HL-60 (cell line): ENCODE measurements at regions not wholly inside any gene's neighbourhood (a gene's known extent, or its start where the extent isn't known, plus 50 kb on each side); places are given as distances from the start of the nearest gene placed in this dataset.

Experiments used
- DNase-seq, 2 experiments: peaks; one replicate each; pipeline ENCODE4 v3.0.0-alpha.2; 2010 to 2020; ENCODE audit warnings: low read depth in 1 of 2, low spot score in 1 of 2
- H3K27ac ChIP-seq: fragments of 250-450 bp; sonication (Bioruptor Pico); replicated peaks from 2 replicates; pipeline ENCODE4 v1.5.1; 2020; ENCODE audit warnings: mild to moderate bottlenecking, moderate library complexity
- H3K27me3 ChIP-seq: fragments of 250-450 bp; sonication (Bioruptor Pico); 2 replicates; pipeline ENCODE4 v1.5.1; 2021; ENCODE audit warnings: mild to moderate bottlenecking, moderate library complexity; ENCODE audit not compliant: insufficient read depth, poor library complexity, severe bottlenecking
- H3K4me3 ChIP-seq: replicated peaks from 2 replicates; pipeline ENCODE4 v1.5.1; 2011; ENCODE audit warnings: mild to moderate bottlenecking, control low read depth, low read length; ENCODE audit not compliant: insufficient read depth
- GABPA ChIP-seq: IDR thresholded peaks from 2 replicates; pipeline ENCODE4 v1.6.1; 2012; ENCODE audit warnings: low read depth
- POLR2AphosphoS5 ChIP-seq: IDR thresholded peaks from 2 replicates; pipeline ENCODE4 v1.6.1; 2012; ENCODE audit warnings: low read depth
- SPI1 ChIP-seq: IDR thresholded peaks from 2 replicates; pipeline ENCODE4 v1.6.1; 2012; ENCODE audit warnings: low read depth, mild to moderate bottlenecking, borderline replicate concordance
- TF ChIP-seq, protein P1 (sequence below): IDR thresholded peaks from one replicate; pipeline ENCODE4 v1.5.1; 2011; ENCODE audit warnings: low read length, control low read depth, inconsistent platforms; ENCODE audit not compliant: insufficient read depth
- TF ChIP-seq, protein P2 (sequence below): IDR thresholded peaks from 2 replicates; pipeline ENCODE4 v1.6.1; 2012; ENCODE audit warnings: low read depth; ENCODE audit not compliant: insufficient replicate concordance

DNA sequence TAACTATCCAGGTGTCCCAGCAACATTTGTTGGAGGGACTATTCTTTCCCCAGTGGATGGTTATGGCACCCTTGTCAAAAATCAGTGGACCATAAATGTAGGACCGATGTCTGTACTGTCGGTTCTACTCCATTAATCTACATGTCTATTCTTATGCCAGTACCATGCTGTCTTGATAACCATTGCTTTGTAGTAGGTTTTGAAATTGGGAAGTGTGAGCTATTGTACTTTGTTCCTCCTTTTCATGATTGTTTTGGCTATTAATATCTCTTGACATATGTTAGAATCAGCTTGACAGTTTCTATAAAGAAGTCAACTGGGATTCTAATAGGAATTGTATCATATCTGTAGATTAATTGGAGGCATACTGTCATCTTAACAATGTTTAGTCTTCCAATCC lies 112.7 kb downstream of the HNRNPD start:
- no peaks in the 10 kb centered on the region for H3K27me3 ChIP-seq
- no peak overlapping the region for H3K27ac ChIP-seq
- no peak for DNase-seq
- TF ChIP-seq POLR2AphosphoS5 = no peak
- TF ChIP-seq SPI1 = peak; percentile 40; the same call in 1 of the 2 replicates
- no peak overlapping the region for H3K4me3 ChIP-seq

DNA sequence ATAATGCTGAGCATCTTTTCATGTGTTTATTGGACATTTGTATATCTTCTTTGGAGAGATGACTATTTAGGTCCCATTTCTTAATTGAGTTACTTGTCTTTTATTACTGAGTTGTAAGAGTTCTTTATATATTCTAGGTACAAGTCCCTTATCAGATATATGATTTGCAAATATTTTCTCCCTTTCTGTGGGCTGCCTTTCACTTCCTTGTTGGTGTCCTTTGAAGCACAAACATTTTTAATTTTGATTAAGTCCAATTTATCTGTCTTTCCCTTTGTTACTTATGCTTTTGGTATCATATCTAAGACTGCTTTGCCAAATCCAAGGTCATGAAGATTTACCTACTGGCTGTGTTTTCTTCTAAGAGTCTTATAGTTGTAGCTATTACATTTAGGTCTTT lies 113.2 kb downstream of the HNRNPD start:
- no peak for DNase-seq
- TF ChIP-seq, protein P1, sequence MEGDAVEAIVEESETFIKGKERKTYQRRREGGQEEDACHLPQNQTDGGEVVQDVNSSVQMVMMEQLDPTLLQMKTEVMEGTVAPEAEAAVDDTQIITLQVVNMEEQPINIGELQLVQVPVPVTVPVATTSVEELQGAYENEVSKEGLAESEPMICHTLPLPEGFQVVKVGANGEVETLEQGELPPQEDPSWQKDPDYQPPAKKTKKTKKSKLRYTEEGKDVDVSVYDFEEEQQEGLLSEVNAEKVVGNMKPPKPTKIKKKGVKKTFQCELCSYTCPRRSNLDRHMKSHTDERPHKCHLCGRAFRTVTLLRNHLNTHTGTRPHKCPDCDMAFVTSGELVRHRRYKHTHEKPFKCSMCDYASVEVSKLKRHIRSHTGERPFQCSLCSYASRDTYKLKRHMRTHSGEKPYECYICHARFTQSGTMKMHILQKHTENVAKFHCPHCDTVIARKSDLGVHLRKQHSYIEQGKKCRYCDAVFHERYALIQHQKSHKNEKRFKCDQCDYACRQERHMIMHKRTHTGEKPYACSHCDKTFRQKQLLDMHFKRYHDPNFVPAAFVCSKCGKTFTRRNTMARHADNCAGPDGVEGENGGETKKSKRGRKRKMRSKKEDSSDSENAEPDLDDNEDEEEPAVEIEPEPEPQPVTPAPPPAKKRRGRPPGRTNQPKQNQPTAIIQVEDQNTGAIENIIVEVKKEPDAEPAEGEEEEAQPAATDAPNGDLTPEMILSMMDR = no peak
- TF ChIP-seq SPI1 (no peak), GABPA (no peak), POLR2AphosphoS5 (no peak)
- TF ChIP-seq, protein P2, sequence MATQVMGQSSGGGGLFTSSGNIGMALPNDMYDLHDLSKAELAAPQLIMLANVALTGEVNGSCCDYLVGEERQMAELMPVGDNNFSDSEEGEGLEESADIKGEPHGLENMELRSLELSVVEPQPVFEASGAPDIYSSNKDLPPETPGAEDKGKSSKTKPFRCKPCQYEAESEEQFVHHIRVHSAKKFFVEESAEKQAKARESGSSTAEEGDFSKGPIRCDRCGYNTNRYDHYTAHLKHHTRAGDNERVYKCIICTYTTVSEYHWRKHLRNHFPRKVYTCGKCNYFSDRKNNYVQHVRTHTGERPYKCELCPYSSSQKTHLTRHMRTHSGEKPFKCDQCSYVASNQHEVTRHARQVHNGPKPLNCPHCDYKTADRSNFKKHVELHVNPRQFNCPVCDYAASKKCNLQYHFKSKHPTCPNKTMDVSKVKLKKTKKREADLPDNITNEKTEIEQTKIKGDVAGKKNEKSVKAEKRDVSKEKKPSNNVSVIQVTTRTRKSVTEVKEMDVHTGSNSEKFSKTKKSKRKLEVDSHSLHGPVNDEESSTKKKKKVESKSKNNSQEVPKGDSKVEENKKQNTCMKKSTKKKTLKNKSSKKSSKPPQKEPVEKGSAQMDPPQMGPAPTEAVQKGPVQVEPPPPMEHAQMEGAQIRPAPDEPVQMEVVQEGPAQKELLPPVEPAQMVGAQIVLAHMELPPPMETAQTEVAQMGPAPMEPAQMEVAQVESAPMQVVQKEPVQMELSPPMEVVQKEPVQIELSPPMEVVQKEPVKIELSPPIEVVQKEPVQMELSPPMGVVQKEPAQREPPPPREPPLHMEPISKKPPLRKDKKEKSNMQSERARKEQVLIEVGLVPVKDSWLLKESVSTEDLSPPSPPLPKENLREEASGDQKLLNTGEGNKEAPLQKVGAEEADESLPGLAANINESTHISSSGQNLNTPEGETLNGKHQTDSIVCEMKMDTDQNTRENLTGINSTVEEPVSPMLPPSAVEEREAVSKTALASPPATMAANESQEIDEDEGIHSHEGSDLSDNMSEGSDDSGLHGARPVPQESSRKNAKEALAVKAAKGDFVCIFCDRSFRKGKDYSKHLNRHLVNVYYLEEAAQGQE = no peak
- no peak overlapping the region for H3K4me3 ChIP-seq
- no peak overlapping the region for H3K27ac ChIP-seq
- H3K27me3 ChIP-seq = no peaks in the 10 kb centered on the region

DNA sequence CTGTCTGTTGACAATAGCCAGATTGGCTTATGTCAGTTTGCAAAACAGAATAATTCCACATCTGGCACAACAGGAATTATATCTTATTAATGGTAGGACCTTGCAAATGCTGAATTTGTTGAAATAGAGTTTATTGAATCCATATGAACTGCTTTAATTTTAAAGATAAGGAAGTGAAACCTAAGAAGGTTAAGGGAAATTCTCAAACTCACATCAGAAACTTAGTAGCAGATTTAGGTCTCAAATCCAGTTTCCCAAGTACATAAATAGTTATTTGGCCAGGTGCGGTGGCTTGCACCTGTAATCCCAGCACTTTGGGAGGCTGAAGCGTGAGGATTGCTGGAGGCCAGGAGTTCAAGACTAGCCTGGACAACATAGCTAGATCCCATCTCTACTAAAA lies 117.1 kb downstream of the HNRNPD start:
- no peak for DNase-seq
- no peaks in the 10 kb centered on the region for H3K27me3 ChIP-seq
- TF ChIP-seq, protein P1 = no peak
- TF ChIP-seq SPI1 (no peak), GABPA (no peak), POLR2AphosphoS5 (no peak)
- TF ChIP-seq, protein P2 = no peak
- no peak overlapping the region for H3K4me3 ChIP-seq
- H3K27ac ChIP-seq = no peak overlapping the region

- TF ChIP-seq, protein P1 = no peak
- TF ChIP-seq, protein P2 = no peak
- TF ChIP-seq SPI1 = no peak
- TF ChIP-seq POLR2AphosphoS5 = no peak
- TF ChIP-seq GABPA = no peak
- Histone ChIP-seq H3K27me3 (no peaks in the 10 kb centered on the region), H3K27ac (no peak overlapping the region), H3K4me3 (no peak overlapping the region)
- no peak for DNase-seq
These were observed 118.1 kb downstream of the HNRNPD start for GRCh38 chr4:82255657-82256056.
